Endodermal cell (in vitro differentiated cells): ENCODE measurements at regions not wholly inside any gene's neighbourhood (a gene's known extent, or its start where the extent isn't known, plus 50 kb on each side); places are given as distances from the start of the nearest gene placed in this dataset.

ENCODE experiments used
- DNase-seq: peaks from one replicate; pipeline ENCODE4 v3.0.0-alpha.2; 2017
- H3K27ac ChIP-seq: 2 replicates; pipeline ENCODE4 v1.5.1; 2013; ENCODE audit warnings: mild to moderate bottlenecking, low read depth, low read length, moderate library complexity
- H3K27me3 ChIP-seq: 2 replicates; pipeline ENCODE4 v1.6.1; 2013; ENCODE audit warnings: mild to moderate bottlenecking, low read length, moderate library complexity; ENCODE audit not compliant: insufficient read depth, control insufficient read depth, poor library complexity, severe bottlenecking
- H3K36me3 ChIP-seq: 2 replicates; pipeline ENCODE4 v1.7.0; 2013; ENCODE audit warnings: mild to moderate bottlenecking, low read length, moderate library complexity; ENCODE audit not compliant: control insufficient read depth, insufficient read depth
- H3K4me1 ChIP-seq: one replicate; pipeline ENCODE4 v1.7.0; 2013; ENCODE audit warnings: low read length; ENCODE audit not compliant: control insufficient read depth, insufficient read depth
- H3K4me3 ChIP-seq: 2 replicates; pipeline ENCODE4 v1.5.1; 2013; ENCODE audit warnings: mild to moderate bottlenecking, low read length, moderate library complexity
- H3K9ac ChIP-seq: 2 replicates; pipeline ENCODE4 v1.6.1; 2013; ENCODE audit warnings: mild to moderate bottlenecking, low read length, moderate library complexity; ENCODE audit not compliant: poor library complexity, severe bottlenecking; ENCODE audit errors: extremely low read depth
- H3K9me3 ChIP-seq: 2 replicates; pipeline ENCODE4 v1.6.1; 2013; ENCODE audit warnings: mild to moderate bottlenecking, low read length, moderate library complexity; ENCODE audit not compliant: control insufficient read depth
- H3K27ac Mint-ChIP-seq: 2 replicates; pipeline ENCODE4 v1.8.0; 2020; ENCODE audit warnings: mixed read lengths
- H3K27me3 Mint-ChIP-seq: 2 replicates; pipeline ENCODE4 v1.8.0; 2021; ENCODE audit warnings: mild to moderate bottlenecking, mixed read lengths; ENCODE audit not compliant: insufficient read depth
- H3K36me3 Mint-ChIP-seq: 2 replicates; pipeline ENCODE4 v1.8.0; 2020; ENCODE audit warnings: low read depth, mixed read lengths
- H3K4me1 Mint-ChIP-seq: 2 replicates; pipeline ENCODE4 v1.8.0; 2020; ENCODE audit warnings: mixed read lengths
- H3K4me3 Mint-ChIP-seq: 2 replicates; pipeline ENCODE4 v1.8.0; 2020; ENCODE audit warnings: mild to moderate bottlenecking, moderate library complexity, mixed read lengths
- H3K9me3 Mint-ChIP-seq: 2 replicates; pipeline ENCODE4 v1.8.0; 2020; ENCODE audit warnings: mild to moderate bottlenecking, mixed read lengths
- WGBS, 2 experiments: methylation state at CpG; one replicate each; pipeline versions ENCODE4 v1.1.5 to v1.1.7; 2013; ENCODE audit warnings: missing lambda C conversion rate in 2 of 2, mixed read lengths in 1 of 2; ENCODE audit not compliant: insufficient coverage in 1 of 2, insufficient read length in 1 of 2; 5-methylcytosine and 5-hydroxymethylcytosine counted together
- TF ChIP-seq, protein P1 (sequence below): fragments of 200-600 bp; sonication (generic); conservative IDR thresholded peaks from 2 replicates; pipeline ENCODE4 v1.5.0; 2021; ENCODE audit warnings: antibody characterized with exemption, mild to moderate bottlenecking

DNA sequence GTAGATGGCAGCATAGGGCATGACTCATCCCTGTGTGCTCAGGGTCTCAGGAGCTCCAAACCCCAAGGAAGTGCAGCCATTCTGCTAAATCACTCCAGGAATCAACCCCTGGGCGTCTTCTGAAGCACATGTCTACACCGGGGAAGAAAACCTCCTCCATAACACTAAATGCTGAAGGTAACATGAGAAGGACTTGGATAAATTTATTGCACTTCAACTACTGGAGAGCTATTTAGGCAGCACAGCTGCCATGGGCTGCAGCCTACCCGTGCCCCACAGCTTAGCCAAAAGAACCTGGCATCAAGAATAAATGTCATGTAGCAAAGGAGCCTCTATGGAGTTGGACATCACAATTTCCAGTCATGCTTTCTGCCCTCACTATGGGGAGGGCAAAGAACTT is 141.7 kb downstream of the GPCPD1 start:
- Histone ChIP-seq H3K27ac (no peak overlapping the region), H3K9ac (no peak overlapping the region), H3K9me3 (no peaks in the 10 kb centered on the region), H3K27me3 (no peaks in the 10 kb centered on the region), H3K4me1 (no peaks in the 10 kb centered on the region), H3K4me3 (no peak overlapping the region), H3K36me3 (no peaks in the 10 kb centered on the region)
- TF ChIP-seq, protein P1, sequence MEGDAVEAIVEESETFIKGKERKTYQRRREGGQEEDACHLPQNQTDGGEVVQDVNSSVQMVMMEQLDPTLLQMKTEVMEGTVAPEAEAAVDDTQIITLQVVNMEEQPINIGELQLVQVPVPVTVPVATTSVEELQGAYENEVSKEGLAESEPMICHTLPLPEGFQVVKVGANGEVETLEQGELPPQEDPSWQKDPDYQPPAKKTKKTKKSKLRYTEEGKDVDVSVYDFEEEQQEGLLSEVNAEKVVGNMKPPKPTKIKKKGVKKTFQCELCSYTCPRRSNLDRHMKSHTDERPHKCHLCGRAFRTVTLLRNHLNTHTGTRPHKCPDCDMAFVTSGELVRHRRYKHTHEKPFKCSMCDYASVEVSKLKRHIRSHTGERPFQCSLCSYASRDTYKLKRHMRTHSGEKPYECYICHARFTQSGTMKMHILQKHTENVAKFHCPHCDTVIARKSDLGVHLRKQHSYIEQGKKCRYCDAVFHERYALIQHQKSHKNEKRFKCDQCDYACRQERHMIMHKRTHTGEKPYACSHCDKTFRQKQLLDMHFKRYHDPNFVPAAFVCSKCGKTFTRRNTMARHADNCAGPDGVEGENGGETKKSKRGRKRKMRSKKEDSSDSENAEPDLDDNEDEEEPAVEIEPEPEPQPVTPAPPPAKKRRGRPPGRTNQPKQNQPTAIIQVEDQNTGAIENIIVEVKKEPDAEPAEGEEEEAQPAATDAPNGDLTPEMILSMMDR = no peak
- no peak overlapping the region for H3K27ac Mint-ChIP-seq
- DNase-seq = no peak
- H3K4me3 Mint-ChIP-seq = no peak overlapping the region
- H3K9me3 Mint-ChIP-seq = peaks cover 5% of the 10 kb centered on the region
- WGBS, 2 experiments = 76 to 83% methylated on average over 1 to 3 of the region's 3 CpGs
- H3K36me3 Mint-ChIP-seq = no peaks in the 10 kb centered on the region
- no peaks in the 10 kb centered on the region for H3K4me1 Mint-ChIP-seq
- peaks cover 5% of the 10 kb centered on the region for H3K27me3 Mint-ChIP-seq

GRCh38 chr20:5467086-5467485 is 143.7 kb downstream of the GPCPD1 start:
- DNase-seq = no peak
- Histone ChIP-seq H3K36me3 (no peaks in the 10 kb centered on the region), H3K27ac (no peak overlapping the region), H3K27me3 (no peaks in the 10 kb centered on the region), H3K9me3 (no peaks in the 10 kb centered on the region), H3K4me1 (no peaks in the 10 kb centered on the region), H3K9ac (no peak overlapping the region), H3K4me3 (no peak overlapping the region)
- no peak overlapping the region for H3K4me3 Mint-ChIP-seq
- H3K9me3 Mint-ChIP-seq = peaks cover 5% of the 10 kb centered on the region
- H3K4me1 Mint-ChIP-seq = no peaks in the 10 kb centered on the region
- 90 to 93% methylated on average over 2 to 3 of the region's 3 CpGs for WGBS, 2 experiments
- no peak overlapping the region for H3K27ac Mint-ChIP-seq
- TF ChIP-seq, protein P1 = no peak
- peaks cover 2% of the 10 kb centered on the region for H3K27me3 Mint-ChIP-seq
- H3K36me3 Mint-ChIP-seq = no peaks in the 10 kb centered on the region

GRCh38 chr20:5465604-5465927 is 145.2 kb downstream of the GPCPD1 start:
- Mint-ChIP-seq H3K4me1 (no peaks in the 10 kb centered on the region), H3K27ac (no peak overlapping the region), H3K9me3 (peaks cover 7% of the 10 kb centered on the region), H3K4me3 (no peak overlapping the region), H3K36me3 (no peaks in the 10 kb centered on the region), H3K27me3 (peaks cover 8% of the 10 kb centered on the region)
- TF ChIP-seq, protein P1 = no peak
- Histone ChIP-seq H3K36me3 (no peaks in the 10 kb centered on the region), H3K27ac (no peak overlapping the region), H3K9ac (no peak overlapping the region), H3K4me1 (no peaks in the 10 kb centered on the region), H3K27me3 (no peaks in the 10 kb centered on the region), H3K9me3 (no peaks in the 10 kb centered on the region), H3K4me3 (no peak overlapping the region)
- WGBS, 2 experiments = 88 to 93% methylated on average over 5 of the region's 5 CpGs
- no peak for DNase-seq
